HepG2 (cell line): ENCODE measurements at regions not wholly inside any gene's neighbourhood (a gene's known extent, or its start where the extent isn't known, plus 50 kb on each side); places are given as distances from the start of the nearest gene placed in this dataset.

ENCODE experiments used
- ATAC-seq: fragments of 200-7000 bp; cut with Tn5 transposase; 3 replicates; pipeline ENCODE4 v1.9.1; 2020; ENCODE audit warnings: mild to moderate bottlenecking, moderate library complexity
- BruUV-seq: library from RNA; stranded (reverse); fragments of 400-500 nt; replicated peaks from 2 replicates; lab custom pipeline; 2021; lab: Mats Ljungman, UMichigan
- CTCF ChIA-PET: fragments of 300-600 bp; formaldehyde crosslinking; extraction: SDS; loops from one replicate; lab custom pipeline; 2021; ENCODE audit warnings: low total read pairs, inconsistent platforms, low intra/inter-chr PET ratio; lab: Yijun Ruan, JAX
- POLR2A ChIA-PET: fragments of 350-600 bp; sonication (Branson Sonifier 250); formaldehyde crosslinking; loops from one replicate; lab custom pipeline; 2020; ENCODE audit warnings: antibody characterized with exemption, inconsistent platforms; lab: Yijun Ruan, JAX
- DNase-seq: peaks from one replicate; pipeline ENCODE4 v3.0.0-alpha.2; 2015; ENCODE audit warnings: low spot score
- FAIRE-seq: peaks from 3 replicates; lab custom pipeline; 2011; peaks lifted over from hg19 to GRCh38; lab: Jason Lieb, UNC
- H2AFZ ChIP-seq: one replicate; pipeline ENCODE4 v1.6.1; 2011; ENCODE audit warnings: low read length, inconsistent platforms
- H3K27ac ChIP-seq: fragments of 300-600 bp; 3 replicates; pipeline ENCODE4 v1.8.0; 2011; ENCODE audit warnings: mixed run types, mild to moderate bottlenecking, mixed read lengths, low read length, inconsistent platforms; ENCODE audit not compliant: insufficient read depth; ENCODE audit errors: extremely low read length
- H3K27me3 ChIP-seq, 2 experiments: fragments of 200-600 bp in 1 of 2; 2 replicates in 1 of 2; 3 replicates in 1 of 2; pipeline versions ENCODE4 v1.6.0 to v1.8.0; 2011; ENCODE audit warnings: low read length in 2 of 2, mild to moderate bottlenecking in 2 of 2, moderate library complexity in 2 of 2, inconsistent platforms in 1 of 2; ENCODE audit not compliant: insufficient read depth in 2 of 2, control insufficient read depth in 1 of 2
- H3K36me3 ChIP-seq, 2 experiments: fragments of 200-600 bp in 1 of 2; replicated peaks in 1 of 2; 2 replicates in 1 of 2; 3 replicates in 1 of 2; pipeline versions ENCODE4 v1.5.1 to v1.8.0; 2011; ENCODE audit warnings: low read length in 2 of 2, inconsistent platforms in 1 of 2; ENCODE audit not compliant: insufficient read depth in 2 of 2, control insufficient read depth in 1 of 2
- H3K4me1 ChIP-seq: 2 replicates; pipeline ENCODE4 v1.5.1; 2012; ENCODE audit warnings: low read length, inconsistent platforms; ENCODE audit not compliant: insufficient read depth
- H3K4me2 ChIP-seq: 2 replicates; pipeline ENCODE4 v1.6.0; 2011; ENCODE audit warnings: low read depth, low read length, inconsistent platforms
- H3K4me3 ChIP-seq, 3 experiments: fragments of 200-600 bp in 1 of 3; sonication (generic), shearing (Covaris generic) in 1 of 3; replicated peaks in 1 of 3; 2 replicates each; pipeline ENCODE4 v1.5.1; 2011 to 2016; ENCODE audit warnings: low read length in 3 of 3, inconsistent platforms in 2 of 3, low read depth in 2 of 3, mild to moderate bottlenecking in 2 of 3, control low read depth in 1 of 3, mixed read lengths in 1 of 3; ENCODE audit not compliant: insufficient read depth in 1 of 3
- H3K79me2 ChIP-seq: one replicate; pipeline ENCODE4 v1.6.1; 2011; ENCODE audit warnings: low read length, inconsistent platforms; ENCODE audit not compliant: insufficient read depth
- H3K9ac ChIP-seq: 2 replicates; pipeline ENCODE4 v1.6.0; 2011; ENCODE audit warnings: mild to moderate bottlenecking, low read depth, low read length, inconsistent platforms; ENCODE audit not compliant: insufficient read depth
- H3K9me3 ChIP-seq: 2 replicates; pipeline ENCODE4 v1.5.1; 2012; ENCODE audit warnings: mild to moderate bottlenecking, low read length
- H4K20me1 ChIP-seq: 2 replicates; pipeline ENCODE4 v1.6.0; 2011; ENCODE audit warnings: inconsistent platforms, mild to moderate bottlenecking, low read length, moderate library complexity; ENCODE audit not compliant: insufficient read depth
- BORCS8-MEF2B ChIP-seq: sonication (generic); formaldehyde crosslinking; IDR thresholded peaks from 2 replicates; pipeline ENCODE4 v1.8.0; 2022; ENCODE audit warnings: mild to moderate bottlenecking, missing genetic modification reagents
- NFIB ChIP-seq: sonication (generic); formaldehyde crosslinking; IDR thresholded peaks from 2 replicates; pipeline ENCODE4 v1.9.0; 2021; ENCODE audit warnings: missing genetic modification reagents, mild to moderate bottlenecking, borderline replicate concordance
- TEAD2 ChIP-seq: sonication (generic); formaldehyde crosslinking; IDR thresholded peaks from 2 replicates; pipeline ENCODE4 v1.9.0; 2021; ENCODE audit warnings: missing genetic modification reagents
- ZNF496 ChIP-seq: sonication (generic); formaldehyde crosslinking; IDR thresholded peaks from 2 replicates; pipeline ENCODE4 v1.8.1; 2023; ENCODE audit warnings: mild to moderate bottlenecking, moderate library complexity, missing genetic modification reagents; ENCODE audit not compliant: insufficient replicate concordance
- ZNF777 ChIP-seq: sonication (generic); formaldehyde crosslinking; IDR thresholded peaks from 2 replicates; pipeline ENCODE4 v1.4.0; 2020; ENCODE audit warnings: missing genetic modification reagents
- WGBS: methylation state at CpG from one replicate; pipeline ENCODE4 v1.1.6; 2017; ENCODE audit warnings: low lambda C conversion rate; 5-methylcytosine and 5-hydroxymethylcytosine counted together
- in situ Hi-C: cut with HindIII; loops from 2 replicates; pipeline ENCODE4 v1.10.0; 2017; ENCODE audit warnings: low pct_unique_long_range_greater_than_20kb; ENCODE audit not compliant: extremely low pct_ligation_motif_present
- intact Hi-C: fragments of 100-400 bp; cut with micrococcal nuclease; formaldehyde crosslinking; loops from one replicate; pipeline ENCODE4 v1.10.0; 2022; ENCODE audit not compliant: unreplicated experiment
- TF ChIP-seq, protein P1 (sequence below): fragments of 450-650 bp; IDR thresholded peaks from 2 replicates; pipeline ENCODE4 v1.6.1; 2016
- TF ChIP-seq, protein P2 (sequence below): sonication (generic); formaldehyde crosslinking; IDR thresholded peaks from 2 replicates; pipeline ENCODE4 v1.8.0; 2022; ENCODE audit warnings: mild to moderate bottlenecking, missing genetic modification reagents
- TF ChIP-seq, protein P3 (sequence below): sonication (generic); formaldehyde crosslinking; IDR thresholded peaks from 2 replicates; pipeline ENCODE4 v1.8.0; 2022; ENCODE audit warnings: missing genetic modification reagents, mild to moderate bottlenecking, borderline replicate concordance

DNA sequence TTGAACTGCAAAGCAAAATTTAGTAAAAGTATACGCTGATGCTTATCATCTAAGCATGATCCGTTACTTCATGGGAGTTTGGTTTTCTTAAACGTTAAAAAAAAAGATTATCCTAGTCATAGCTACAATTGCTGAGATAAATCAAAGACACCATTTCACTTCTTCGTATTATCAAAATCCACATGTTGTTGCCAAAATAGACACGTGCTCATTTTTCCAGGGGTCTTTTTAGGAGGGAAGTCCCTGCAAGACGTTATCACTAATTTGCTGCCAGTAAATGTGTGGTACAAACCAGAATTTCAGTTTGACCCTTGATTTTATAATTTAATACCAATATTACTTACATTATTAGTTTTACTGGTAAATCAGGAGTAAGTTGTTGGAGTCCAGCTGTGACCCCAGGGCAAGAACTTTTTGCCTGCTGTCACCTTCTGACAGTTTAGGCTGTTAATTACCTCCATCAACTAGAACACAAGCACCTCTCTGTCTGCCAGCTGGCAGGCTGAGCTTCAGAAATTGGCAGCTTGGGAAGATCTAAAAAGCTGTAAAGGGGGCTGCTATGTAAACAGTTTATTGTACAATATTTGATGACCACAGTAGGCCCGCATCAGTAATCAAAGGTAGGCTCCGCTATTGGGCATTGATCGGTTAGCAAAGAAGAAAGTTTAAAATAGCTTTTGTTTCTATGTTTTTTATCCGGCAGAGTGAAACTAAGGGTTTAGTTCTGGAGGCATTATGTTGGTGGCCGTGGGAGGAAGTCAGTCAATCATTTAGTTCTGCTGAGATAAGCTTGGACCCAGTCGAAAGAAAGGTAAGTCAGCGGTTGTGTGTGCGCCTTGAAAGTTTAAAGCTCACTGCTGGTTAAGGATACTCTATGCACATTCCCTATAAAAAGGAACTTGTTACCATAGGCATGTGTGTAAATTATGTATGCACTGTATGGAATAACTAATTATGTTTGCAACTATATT, 196.4 kb downstream of the FBXO8 start:
- no peak overlapping the region for H2AFZ ChIP-seq
- H3K79me2 ChIP-seq: no peaks in the 10 kb centered on the region
- FAIRE-seq (no peak), DNase-seq (no peak), ATAC-seq (no peak)
- no peak overlapping the region for H3K4me2 ChIP-seq
- in situ Hi-C loops: no loop called here
- TF ChIP-seq NFIB (CRISPR knock-in tag): no peak
- TF ChIP-seq, protein P1, sequence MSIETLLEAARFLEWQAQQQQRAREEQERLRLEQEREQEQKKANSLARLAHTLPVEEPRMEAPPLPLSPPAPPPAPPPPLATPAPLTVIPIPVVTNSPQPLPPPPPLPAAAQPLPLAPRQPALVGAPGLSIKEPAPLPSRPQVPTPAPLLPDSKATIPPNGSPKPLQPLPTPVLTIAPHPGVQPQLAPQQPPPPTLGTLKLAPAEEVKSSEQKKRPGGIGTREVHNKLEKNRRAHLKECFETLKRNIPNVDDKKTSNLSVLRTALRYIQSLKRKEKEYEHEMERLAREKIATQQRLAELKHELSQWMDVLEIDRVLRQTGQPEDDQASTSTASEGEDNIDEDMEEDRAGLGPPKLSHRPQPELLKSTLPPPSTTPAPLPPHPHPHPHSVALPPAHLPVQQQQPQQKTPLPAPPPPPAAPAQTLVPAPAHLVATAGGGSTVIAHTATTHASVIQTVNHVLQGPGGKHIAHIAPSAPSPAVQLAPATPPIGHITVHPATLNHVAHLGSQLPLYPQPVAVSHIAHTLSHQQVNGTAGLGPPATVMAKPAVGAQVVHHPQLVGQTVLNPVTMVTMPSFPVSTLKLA: peak; percentile 94
- TF ChIP-seq ZNF777 (CRISPR knock-in tag): no peak
- ChIA-PET POLR2A (no interaction called here), CTCF (no interaction called here)
- no peaks in the 10 kb centered on the region for H4K20me1 ChIP-seq
- intact Hi-C loops: no loop called here
- H3K4me3 ChIP-seq: no peak overlapping the region
- no peak overlapping the region for H3K9ac ChIP-seq
- H3K9me3 ChIP-seq: no peaks in the 10 kb centered on the region
- BruUV-seq: no TSS peak
- H3K4me1 ChIP-seq: no peaks in the 10 kb centered on the region
- H3K27ac ChIP-seq: no peak overlapping the region
- WGBS: 24% methylated on average over 14 of the region's 14 CpGs
- H3K36me3 ChIP-seq: no peaks in the 10 kb centered on the region
- H3K27me3 ChIP-seq: no peaks in the 10 kb centered on the region

DNA sequence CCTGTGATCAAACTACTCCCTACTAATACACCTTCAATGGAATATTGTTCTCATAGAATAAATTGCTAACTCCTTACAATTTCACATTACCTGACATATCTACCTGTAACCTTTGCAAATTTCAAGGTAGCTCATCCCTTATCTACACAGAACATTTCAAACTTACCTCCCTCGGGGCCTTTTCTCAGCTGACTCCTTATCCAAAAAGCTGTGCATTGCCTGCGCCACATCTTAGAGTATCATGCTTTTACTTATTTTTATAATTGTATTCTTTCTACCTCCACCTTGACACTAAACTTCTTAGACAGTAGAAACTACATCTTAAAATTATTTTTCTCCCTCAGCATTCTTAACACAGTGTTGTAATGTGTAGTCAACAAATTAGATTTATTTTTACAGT, 198.5 kb downstream of the FBXO8 start:
- DNase-seq (no peak), ATAC-seq (no peak), FAIRE-seq (no peak)
- Histone ChIP-seq H3K4me3 (no peak overlapping the region), H3K9me3 (no peaks in the 10 kb centered on the region), H3K27ac (no peak overlapping the region), H3K27me3 (no peaks in the 10 kb centered on the region), H3K9ac (no peak overlapping the region), H3K4me1 (no peaks in the 10 kb centered on the region), H2AFZ (no peak overlapping the region), H4K20me1 (no peaks in the 10 kb centered on the region), H3K36me3 (no peaks in the 10 kb centered on the region), H3K79me2 (no peaks in the 10 kb centered on the region), H3K4me2 (no peak overlapping the region)
- intact Hi-C loops: no loop called here
- WGBS: 3% methylated on average over 2 of the region's 2 CpGs
- BruUV-seq: no TSS peak
- no peak for TF ChIP-seq TEAD2
- TF ChIP-seq, protein P2, sequence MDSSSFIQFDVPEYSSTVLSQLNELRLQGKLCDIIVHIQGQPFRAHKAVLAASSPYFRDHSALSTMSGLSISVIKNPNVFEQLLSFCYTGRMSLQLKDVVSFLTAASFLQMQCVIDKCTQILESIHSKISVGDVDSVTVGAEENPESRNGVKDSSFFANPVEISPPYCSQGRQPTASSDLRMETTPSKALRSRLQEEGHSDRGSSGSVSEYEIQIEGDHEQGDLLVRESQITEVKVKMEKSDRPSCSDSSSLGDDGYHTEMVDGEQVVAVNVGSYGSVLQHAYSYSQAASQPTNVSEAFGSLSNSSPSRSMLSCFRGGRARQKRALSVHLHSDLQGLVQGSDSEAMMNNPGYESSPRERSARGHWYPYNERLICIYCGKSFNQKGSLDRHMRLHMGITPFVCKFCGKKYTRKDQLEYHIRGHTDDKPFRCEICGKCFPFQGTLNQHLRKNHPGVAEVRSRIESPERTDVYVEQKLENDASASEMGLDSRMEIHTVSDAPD (CRISPR knock-in tag): no peak
- TF ChIP-seq, protein P3, sequence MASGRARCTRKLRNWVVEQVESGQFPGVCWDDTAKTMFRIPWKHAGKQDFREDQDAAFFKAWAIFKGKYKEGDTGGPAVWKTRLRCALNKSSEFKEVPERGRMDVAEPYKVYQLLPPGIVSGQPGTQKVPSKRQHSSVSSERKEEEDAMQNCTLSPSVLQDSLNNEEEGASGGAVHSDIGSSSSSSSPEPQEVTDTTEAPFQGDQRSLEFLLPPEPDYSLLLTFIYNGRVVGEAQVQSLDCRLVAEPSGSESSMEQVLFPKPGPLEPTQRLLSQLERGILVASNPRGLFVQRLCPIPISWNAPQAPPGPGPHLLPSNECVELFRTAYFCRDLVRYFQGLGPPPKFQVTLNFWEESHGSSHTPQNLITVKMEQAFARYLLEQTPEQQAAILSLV: no peak
- no peak for TF ChIP-seq ZNF496 (CRISPR knock-in tag)
- no peak for TF ChIP-seq BORCS8-MEF2B (CRISPR knock-in tag)
- ChIA-PET POLR2A (no interaction called here), CTCF (no interaction called here)
- in situ Hi-C loops: no loop called here
